ENCODE measurements at regions not wholly inside any gene's neighbourhood (a gene's known extent, or its start where the extent isn't known, plus 50 kb on each side); places are given as distances from the start of the nearest gene placed in this dataset.
"Not testable (repeated sequence)": the region's sequence is repeated elsewhere in the genome, so short reads cannot be mapped to it uniquely, and the experiment has no call there.

GRCh38 chr1:190688096-190688495 lies 210.4 kb upstream of the BRINP3 start (continued):
- TF ChIP-seq FOS (IDR thresholded peaks at IDR 0.05; ENCODE audit: borderline replicate concordance, extremely low read depth, insufficient read length) (no peak), ZNF622 (IDR thresholded peaks at IDR 0.05) (no peak), ZNF384 (IDR thresholded peaks at IDR 0.05; ENCODE audit: borderline replicate concordance, low read depth, low read length) (no peak), PRDM15 (CRISPR knock-in tag; IDR thresholded peaks at IDR 0.05) (no peak), LARP7 (IDR thresholded peaks at IDR 0.05) (no peak)

- peak; percentile 60 for ATAC-seq
- DNase-seq (ENCODE audit: low read depth, low spot score); H4K20me1 ChIP-seq (ENCODE audit: control insufficient read depth, insufficient read depth); SMC1A ChIA-PET (ENCODE audit: uncharacterized antibody, unreplicated experiment); H3K4me2 ChIP-seq (ENCODE audit: control insufficient read depth, insufficient read depth); H3K27ac ChIP-seq (ENCODE audit: control insufficient read depth, insufficient read depth); H3K36me3 ChIP-seq (ENCODE audit: control insufficient read depth in 2 of 2, insufficient read depth in 2 of 2, low read length in 1 of 2); POLR2A ChIA-PET; H3K9ac ChIP-seq (ENCODE audit: control insufficient read depth, insufficient read depth, low read length); RAD21 ChIA-PET (ENCODE audit: unreplicated experiment); H3K4me3 ChIP-seq; H2AFZ ChIP-seq (ENCODE audit: control insufficient read depth, low read depth, low read length); H3K4me1 ChIP-seq (ENCODE audit: control insufficient read depth, insufficient read depth, low read length); CTCF ChIA-PET; BruUV-seq (replicated peaks); H3K9me3 ChIP-seq (replicated peaks; ENCODE audit: control insufficient read depth, insufficient read depth, low read length); FAIRE-seq; H3K27me3 ChIP-seq (replicated peaks in 1 of 2; ENCODE audit: control insufficient read depth in 2 of 2, insufficient read depth in 2 of 2, low read length in 1 of 2); in situ Hi-C loops (cut with MboI); intact Hi-C loops (cut with micrococcal nuclease; ENCODE audit: unreplicated experiment); H3K79me2 ChIP-seq (ENCODE audit: control insufficient read depth, insufficient read depth, low read length): not testable (repeated sequence)
- 2% methylated on average over 4 of the region's 4 CpGs for WGBS (ENCODE audit: insufficient coverage, insufficient replicate concordance, low lambda C conversion rate, missing lambda C conversion rate)
These were observed 220.8 kb upstream of the BRINP3 start for GRCh38 chr1:190698488-190698887.

Data from GM12878 (cell line).